SK-N-MC (cell line): ENCODE measurements at regions not wholly inside any gene's neighbourhood (a gene's known extent, or its start where the extent isn't known, plus 50 kb on each side); places are given as distances from the start of the nearest gene placed in this dataset.

Experiments
- DNase-seq: peaks from one replicate; pipeline ENCODE4 v3.0.0-alpha.2; 2011; ENCODE audit warnings: low read depth, low spot score
- H3K27ac ChIP-seq: fragments of 200-600 bp; sonication (generic); 2 replicates; pipeline ENCODE4 v1.5.1; 2016; ENCODE audit warnings: mixed run types
- H3K36me3 ChIP-seq: fragments of 200-600 bp; sonication (generic); 2 replicates; pipeline ENCODE4 v1.6.1; 2017; ENCODE audit warnings: antibody characterized with exemption, low read length, mixed read lengths; ENCODE audit not compliant: insufficient read depth
- H3K4me3 ChIP-seq: fragments of 200-600 bp; sonication (generic); 2 replicates; pipeline ENCODE4 v1.5.1; 2016
- H3K9ac ChIP-seq: fragments of 200-600 bp; sonication (generic); 2 replicates; pipeline ENCODE4 v1.8.0; 2017; ENCODE audit warnings: mixed run types, mixed read lengths; ENCODE audit not compliant: insufficient read length
- H3K9me3 ChIP-seq: fragments of 200-600 bp; sonication (generic); 2 replicates; pipeline ENCODE4 v1.6.1; 2017; ENCODE audit warnings: low read depth, mild to moderate bottlenecking, antibody characterized with exemption, low read length, moderate library complexity, mixed read lengths
- EZH2 ChIP-seq: fragments of 200-600 bp; sonication (generic); IDR thresholded peaks from one replicate; pipeline ENCODE4 v1.6.1; 2017; ENCODE audit warnings: antibody characterized with exemption
- FOXP2 ChIP-seq: optimal IDR thresholded peaks from 2 replicates; pipeline ENCODE3; 2011; ENCODE audit warnings: mild to moderate bottlenecking, moderate library complexity; ENCODE audit not compliant: insufficient read depth; ENCODE audit errors: extremely low read length, control extremely low read depth
- POLR2AphosphoS5 ChIP-seq: IDR thresholded peaks from 2 replicates; pipeline ENCODE4 v1.6.1; 2012; ENCODE audit warnings: mild to moderate bottlenecking, low read depth, low read length, borderline replicate concordance

GRCh38 chr2:15889442-15890123 is 50.8 kb upstream of the MYCN start:
- DNase-seq, result no peak
- no peak for TF ChIP-seq EZH2
- TF ChIP-seq POLR2AphosphoS5, result no peak
- no peak for TF ChIP-seq FOXP2
- peak overlapping the region; percentile 21; the same call in 1 of the 2 replicates for H3K27ac ChIP-seq
- no peaks in the 10 kb centered on the region for H3K9me3 ChIP-seq
- H3K9ac ChIP-seq, result no peak overlapping the region
- peak overlapping the region; percentile 67; the same call in 1 of the 2 replicates for H3K4me3 ChIP-seq
- H3K36me3 ChIP-seq, result no peaks in the 10 kb centered on the region

GRCh38 chr2:15890124-15890754 is 50.1 kb upstream of the MYCN start:
- TF ChIP-seq EZH2, result no peak
- TF ChIP-seq POLR2AphosphoS5, result no peak
- TF ChIP-seq FOXP2, result no peak
- H3K9me3 ChIP-seq, result no peaks in the 10 kb centered on the region
- peak overlapping the region; percentile 67 for H3K4me3 ChIP-seq
- peak overlapping the region; percentile 92 for H3K27ac ChIP-seq
- no peak for DNase-seq
- no peaks in the 10 kb centered on the region for H3K36me3 ChIP-seq
- peak overlapping the region; percentile 2 for H3K9ac ChIP-seq
